Body of pancreas (tissue), 4 donors: ENCODE measurements at regions not wholly inside any gene's neighbourhood (a gene's known extent, or its start where the extent isn't known, plus 50 kb on each side); places are given as distances from the start of the nearest gene placed in this dataset.

Experiments
- ATAC-seq: fragments of 150-250 bp; one replicate; pipeline ENCODE4 v1.9.1; 2016
- DNase-seq, 4 donors: peaks; one replicate each; pipeline ENCODE4 v3.0.0-alpha.2; 2019
- H3K27ac ChIP-seq, 4 donors: fragments of 200-600 bp; sonication (generic); 1 replicate in 3 of 4; 2 replicates in 1 of 4; pipeline versions ENCODE4 v1.5.1 to v1.6.1; 2016 to 2019; ENCODE audit warnings: mild to moderate bottlenecking in 1 of 4, mixed read lengths in 1 of 4, moderate library complexity in 1 of 4
- H3K27me3 ChIP-seq, 2 donors: fragments of 200-600 bp; sonication (generic); one replicate each; pipeline ENCODE4 v1.6.0; 2016; ENCODE audit warnings: mild to moderate bottlenecking in 1 of 2
- H3K36me3 ChIP-seq, 2 donors: fragments of 200-600 bp; sonication (generic); replicated peaks in 1 of 2; 2 replicates each; pipeline ENCODE4 v1.5.1; 2016; ENCODE audit warnings: low read depth in 2 of 2; ENCODE audit not compliant: insufficient read depth in 1 of 2
- H3K4me1 ChIP-seq: fragments of 200-600 bp; sonication (generic); one replicate; pipeline ENCODE4 v1.6.0; 2016
- H3K4me3 ChIP-seq, 2 donors: fragments of 200-600 bp; sonication (generic); 1 replicate in 1 of 2; 2 replicates in 1 of 2; pipeline ENCODE4 v1.5.1; 2016 to 2019
- H3K9me3 ChIP-seq, 3 donors: fragments of 200-600 bp; sonication (generic); 1 replicate in 2 of 3; 2 replicates in 1 of 3; pipeline ENCODE4 v1.5.1; 2016
- POLR2A ChIP-seq, 3 donors: fragments of 450-650 bp; IDR thresholded peaks; one replicate each; pipeline ENCODE4 v1.6.1; 2016; ENCODE audit warnings: antibody characterized with exemption in 3 of 3, mild to moderate bottlenecking in 2 of 3
- WGBS, 2 donors: methylation state at CpG; one replicate each; pipeline ENCODE4 v1.1.5; 2017; 5-methylcytosine and 5-hydroxymethylcytosine counted together
- intact Hi-C: fragments of 100-400 bp; cut with DNase I; formaldehyde crosslinking; loops from one replicate; pipeline ENCODE4 v1.15.1; 2023
- TF ChIP-seq, protein P1 (sequence below), 7 experiments: fragments of 450-650 bp in 4 of 7; fragments of 200-600 bp in 3 of 7; sonication (generic) in 3 of 7; IDR thresholded peaks; one replicate each; pipeline ENCODE4 v1.5.1; 2016 to 2019; ENCODE audit warnings: antibody characterized with exemption in 7 of 7

GRCh38 chr22:26998716-26999115 is 341.3 kb downstream of the MIAT start:
- Histone ChIP-seq H3K4me3 (no peak overlapping the region), H3K4me1 (peaks cover 15% of the 10 kb centered on the region), H3K27ac (no peak overlapping the region), H3K36me3 (no peaks in the 10 kb centered on the region), H3K27me3 (no peaks in the 10 kb centered on the region), H3K9me3 (no peaks in the 10 kb centered on the region)
- TF ChIP-seq, protein P1, sequence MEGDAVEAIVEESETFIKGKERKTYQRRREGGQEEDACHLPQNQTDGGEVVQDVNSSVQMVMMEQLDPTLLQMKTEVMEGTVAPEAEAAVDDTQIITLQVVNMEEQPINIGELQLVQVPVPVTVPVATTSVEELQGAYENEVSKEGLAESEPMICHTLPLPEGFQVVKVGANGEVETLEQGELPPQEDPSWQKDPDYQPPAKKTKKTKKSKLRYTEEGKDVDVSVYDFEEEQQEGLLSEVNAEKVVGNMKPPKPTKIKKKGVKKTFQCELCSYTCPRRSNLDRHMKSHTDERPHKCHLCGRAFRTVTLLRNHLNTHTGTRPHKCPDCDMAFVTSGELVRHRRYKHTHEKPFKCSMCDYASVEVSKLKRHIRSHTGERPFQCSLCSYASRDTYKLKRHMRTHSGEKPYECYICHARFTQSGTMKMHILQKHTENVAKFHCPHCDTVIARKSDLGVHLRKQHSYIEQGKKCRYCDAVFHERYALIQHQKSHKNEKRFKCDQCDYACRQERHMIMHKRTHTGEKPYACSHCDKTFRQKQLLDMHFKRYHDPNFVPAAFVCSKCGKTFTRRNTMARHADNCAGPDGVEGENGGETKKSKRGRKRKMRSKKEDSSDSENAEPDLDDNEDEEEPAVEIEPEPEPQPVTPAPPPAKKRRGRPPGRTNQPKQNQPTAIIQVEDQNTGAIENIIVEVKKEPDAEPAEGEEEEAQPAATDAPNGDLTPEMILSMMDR (IDR thresholded peaks at IDR 0.05) = no peak
- no peak for TF ChIP-seq POLR2A (IDR thresholded peaks at IDR 0.05)
- WGBS, 2 donors = 66 to 70% methylated on average over 6 of the region's 6 CpGs
- intact Hi-C loops = no loop called here
- ATAC-seq (no peak), DNase-seq (no peak)

DNA sequence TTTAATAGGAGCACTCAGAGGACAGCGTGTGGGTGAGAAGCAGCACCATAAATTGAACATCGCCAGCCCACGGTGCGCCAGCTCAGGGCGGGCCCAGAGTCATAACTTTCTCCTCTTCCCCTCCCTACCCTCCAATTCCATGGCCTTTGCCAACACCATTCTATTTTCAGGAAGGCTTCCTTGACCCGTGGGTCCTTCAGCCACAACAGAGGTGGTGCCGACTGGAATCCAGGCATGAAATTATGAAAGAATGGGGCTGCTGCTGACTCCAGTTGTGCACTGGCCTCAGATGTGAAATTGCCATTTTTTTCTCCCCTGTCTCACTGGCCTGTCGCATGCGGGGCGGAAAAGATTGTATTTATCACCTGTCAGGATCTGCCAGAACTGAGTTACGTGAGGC is 345.9 kb downstream of the MIAT start:
- no peak overlapping the region for H3K27ac ChIP-seq
- H3K36me3 ChIP-seq = no peaks in the 10 kb centered on the region
- no peaks in the 10 kb centered on the region for H3K9me3 ChIP-seq
- no peak overlapping the region for H3K4me3 ChIP-seq
- no peaks in the 10 kb centered on the region for H3K27me3 ChIP-seq
- no peak for ATAC-seq
- intact Hi-C loops = no loop called here
- no peaks in the 10 kb centered on the region for H3K4me1 ChIP-seq
- no peak for DNase-seq
- TF ChIP-seq, protein P1 (IDR thresholded peaks at IDR 0.05) = no peak
- no peak for TF ChIP-seq POLR2A (IDR thresholded peaks at IDR 0.05)
- 78 to 88% methylated on average over 11 of the region's 11 CpGs for WGBS, 2 donors

DNA sequence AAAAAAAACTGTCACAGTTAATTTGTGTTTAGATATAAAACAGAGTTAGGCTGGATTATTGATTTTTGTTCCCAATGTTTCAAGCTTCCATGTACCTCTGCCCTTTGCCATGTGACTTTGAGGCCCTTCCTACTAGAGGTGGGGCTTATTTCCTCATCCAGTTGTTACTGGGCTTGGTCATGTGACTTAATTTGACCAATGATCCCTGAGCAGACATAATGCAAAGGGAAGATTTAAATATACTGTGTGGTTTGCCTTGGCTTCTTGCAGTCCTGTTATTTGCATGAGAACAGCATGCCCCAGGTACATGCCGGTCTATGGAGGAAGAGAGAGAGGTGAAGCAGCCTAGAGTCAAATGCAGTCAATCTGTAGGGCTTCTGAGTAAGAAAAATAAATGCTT is 347.0 kb downstream of the MIAT start:
- DNase-seq = no peak
- Histone ChIP-seq H3K27ac (no peak overlapping the region), H3K4me3 (no peak overlapping the region), H3K27me3 (no peaks in the 10 kb centered on the region), H3K36me3 (no peaks in the 10 kb centered on the region), H3K4me1 (no peaks in the 10 kb centered on the region), H3K9me3 (no peaks in the 10 kb centered on the region)
- no peak for ATAC-seq
- WGBS, 2 donors = 72 to 75% methylated on average over 1 of the region's 1 CpG
- intact Hi-C loops = no loop called here
- TF ChIP-seq, protein P1 (IDR thresholded peaks at IDR 0.05) = no peak
- TF ChIP-seq POLR2A (IDR thresholded peaks at IDR 0.05) = no peak

- H3K4me3 ChIP-seq = no peak overlapping the region
- WGBS, 2 donors = 68 to 75% methylated on average over 1 of the region's 1 CpG
- no peaks in the 10 kb centered on the region for H3K36me3 ChIP-seq
- no peaks in the 10 kb centered on the region for H3K4me1 ChIP-seq
- ATAC-seq = no peak
- no peak overlapping the region for H3K27ac ChIP-seq
- TF ChIP-seq, protein P1 (IDR thresholded peaks at IDR 0.05) = no peak
- no peak for TF ChIP-seq POLR2A (IDR thresholded peaks at IDR 0.05)
- no peaks in the 10 kb centered on the region for H3K27me3 ChIP-seq
- no peaks in the 10 kb centered on the region for H3K9me3 ChIP-seq
- no peak for DNase-seq
- intact Hi-C loops = no loop called here
Observed at GRCh38 chr22:27008454-27008853, 351.1 kb downstream of the MIAT start.

DNA sequence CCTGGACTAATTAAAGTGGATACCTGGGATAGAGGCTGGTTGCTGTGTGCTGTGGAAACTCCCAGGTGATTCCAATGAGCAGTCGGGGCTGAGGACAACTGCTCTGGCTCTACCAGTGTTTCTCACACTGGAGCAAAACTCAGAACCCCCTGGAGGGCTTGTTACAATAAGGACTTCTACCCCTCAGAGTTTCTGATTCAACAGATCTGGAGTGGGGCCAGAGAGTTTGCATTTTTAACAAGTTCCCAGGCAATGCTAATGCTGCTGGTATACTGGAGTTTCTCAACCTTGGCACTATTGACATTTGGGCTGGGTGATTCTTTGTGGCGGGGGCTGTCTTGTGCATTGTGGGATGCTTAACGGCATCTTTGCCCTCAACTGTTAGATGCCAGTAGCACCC is 353.7 kb downstream of the MIAT start:
- intact Hi-C loops = no loop called here
- Histone ChIP-seq H3K36me3 (no peaks in the 10 kb centered on the region), H3K27ac (no peak overlapping the region), H3K9me3 (peaks cover 0 to 7% (median 0%) of the 10 kb centered on the region in 3 donors), H3K27me3 (no peaks in the 10 kb centered on the region), H3K4me1 (no peaks in the 10 kb centered on the region), H3K4me3 (no peak overlapping the region)
- WGBS, 2 donors = 63 to 64% methylated on average over 3 of the region's 3 CpGs
- ATAC-seq (no peak), DNase-seq (no peak)
- TF ChIP-seq, protein P1 (IDR thresholded peaks at IDR 0.05) = no peak
- no peak for TF ChIP-seq POLR2A (IDR thresholded peaks at IDR 0.05)
